HCT116 (cell line): ENCODE measurements at regions not wholly inside any gene's neighbourhood (a gene's known extent, or its start where the extent isn't known, plus 50 kb on each side); places are given as distances from the start of the nearest gene placed in this dataset.

Experiments
- ATAC-seq: fragments of 200-7000 bp; cut with Tn5 transposase; 2 replicates; pipeline ENCODE4 v1.9.1; 2020; ENCODE audit warnings: mild to moderate bottlenecking, moderate library complexity
- BruUV-seq: library from RNA; stranded (reverse); fragments of 400-500 nt; replicated peaks from 2 replicates; lab custom pipeline; 2021; lab: Mats Ljungman, UMichigan
- CTCF ChIA-PET: fragments of 300-600 bp; sonication (Branson Sonifier 250); formaldehyde crosslinking; loops from one replicate; lab custom pipeline; 2021; ENCODE audit warnings: antibody characterized with exemption; lab: Charles Lee
- POLR2A ChIA-PET: fragments of 300-600, 350-600 bp; sonication (Branson Sonifier 250); formaldehyde crosslinking; loops from one replicate; lab custom pipeline; 2021; ENCODE audit warnings: antibody characterized with exemption; lab: Charles Lee
- RAD21 ChIA-PET, 2 experiments: fragments of 300-600 bp; sonication (Branson Sonifier 250); formaldehyde crosslinking; loops; one replicate each; lab custom pipeline; 2023; ENCODE audit warnings: low total read pairs in 2 of 2; ENCODE audit not compliant: uncharacterized antibody in 2 of 2, unreplicated experiment in 2 of 2, low non-redundant PET in 1 of 2; lab: Charles Lee
- DNase-seq: peaks from one replicate; pipeline ENCODE4 v3.0.0-alpha.2; 2010; ENCODE audit warnings: low read depth, low spot score
- H2AFZ ChIP-seq: fragments of 200-600 bp; shearing (Covaris generic), sonication (generic); 2 replicates; pipeline ENCODE4 v1.6.1; 2017; ENCODE audit warnings: low read depth, mixed run types, mixed read lengths, antibody characterized with exemption, low read length; ENCODE audit not compliant: poor library complexity, severe bottlenecking
- H3K27ac ChIP-seq: 2 replicates; pipeline ENCODE4 v1.5.1; 2012; ENCODE audit warnings: low read depth, low read length
- H3K27me3 ChIP-seq: fragments of 200-600 bp; sonication (generic); 2 replicates; pipeline ENCODE4 v1.6.1; 2016; ENCODE audit warnings: mixed run types, low read length, mixed read lengths; ENCODE audit not compliant: insufficient read depth
- H3K36me3 ChIP-seq, 2 experiments: fragments of 200-500 bp in 1 of 2; fragments of 200-600 bp in 1 of 2; sonication (Bioruptor generic) in 1 of 2; sonication (generic) in 1 of 2; 2 replicates each; pipeline versions ENCODE4 v1.5.1 to v1.6.1; 2014 to 2016; ENCODE audit warnings: low read length in 2 of 2, inconsistent platforms in 1 of 2, mixed read lengths in 1 of 2, mixed run types in 1 of 2; ENCODE audit not compliant: insufficient read depth in 2 of 2, control insufficient read depth in 1 of 2
- H3K4me1 ChIP-seq, 2 experiments: fragments of 200-600 bp in 1 of 2; sonication (generic) in 1 of 2; 2 replicates each; pipeline versions ENCODE4 v1.5.1 to v1.6.1; 2012 to 2017; ENCODE audit warnings: low read length in 2 of 2, inconsistent platforms in 1 of 2, mild to moderate bottlenecking in 1 of 2, mixed read lengths in 1 of 2, mixed run types in 1 of 2, moderate library complexity in 1 of 2; ENCODE audit not compliant: insufficient read depth in 2 of 2, control insufficient read depth in 1 of 2
- H3K4me2 ChIP-seq: fragments of 200-600 bp; sonication (generic); 2 replicates; pipeline ENCODE4 v1.6.1; 2017; ENCODE audit warnings: mixed run types, low read length, mixed read lengths
- H3K4me3 ChIP-seq, 2 experiments: fragments of 200-600 bp in 1 of 2; sonication (generic) in 1 of 2; replicated peaks in 1 of 2; 2 replicates each; pipeline ENCODE4 v1.5.1; 2011 to 2016; ENCODE audit warnings: low read length in 2 of 2, control low read depth in 1 of 2, low read depth in 1 of 2, mild to moderate bottlenecking in 1 of 2, mixed read lengths in 1 of 2, mixed run types in 1 of 2
- H3K79me2 ChIP-seq: fragments of 200-600 bp; sonication (generic); 2 replicates; pipeline ENCODE4 v1.6.1; 2017; ENCODE audit warnings: mild to moderate bottlenecking, mixed run types, low read length, moderate library complexity, mixed read lengths; ENCODE audit not compliant: insufficient read depth
- H3K9ac ChIP-seq: fragments of 200-600 bp; sonication (generic); 2 replicates; pipeline ENCODE4 v1.6.1; 2016; ENCODE audit warnings: low read length, mixed read lengths
- H3K9me2 ChIP-seq: fragments of 200-600 bp; sonication (generic), shearing (Covaris generic); 2 replicates; pipeline ENCODE4 v1.6.1; 2017; ENCODE audit warnings: mixed run types, mild to moderate bottlenecking, moderate library complexity; ENCODE audit not compliant: insufficient read depth
- H3K9me3 ChIP-seq, 2 experiments: fragments of 200-500 bp in 1 of 2; fragments of 200-600 bp in 1 of 2; sonication (Bioruptor generic) in 1 of 2; sonication (generic) in 1 of 2; 2 replicates each; pipeline ENCODE4 v1.6.1; 2014 to 2017; ENCODE audit warnings: low read length in 2 of 2, mixed read lengths in 2 of 2, inconsistent platforms in 1 of 2, low read depth in 1 of 2, mild to moderate bottlenecking in 1 of 2, mixed run types in 1 of 2, moderate library complexity in 1 of 2; ENCODE audit not compliant: control insufficient read depth in 1 of 2, insufficient read depth in 1 of 2
- H4K20me1 ChIP-seq: fragments of 200-600 bp; sonication (generic), shearing (Covaris generic); 2 replicates; pipeline ENCODE4 v1.6.1; 2017; ENCODE audit warnings: mixed run types, mild to moderate bottlenecking, moderate library complexity; ENCODE audit not compliant: insufficient read depth
- CBX3 ChIP-seq: IDR thresholded peaks from 2 replicates; pipeline ENCODE4 v1.6.1; 2012; ENCODE audit warnings: low read depth
- CEBPB ChIP-seq: IDR thresholded peaks from 2 replicates; pipeline ENCODE4 v1.6.1; 2012; ENCODE audit warnings: low read depth
- ELF1 ChIP-seq: IDR thresholded peaks from 2 replicates; pipeline ENCODE4 v1.6.1; 2012; ENCODE audit warnings: low read depth, borderline replicate concordance
- EZH2phosphoT487 ChIP-seq: fragments of 200-600 bp; IDR thresholded peaks from 2 replicates; pipeline ENCODE4 v1.6.1; 2018; ENCODE audit warnings: antibody characterized with exemption, borderline replicate concordance
- FOSL1 ChIP-seq: IDR thresholded peaks from 2 replicates; pipeline ENCODE4 v1.6.1; 2012; ENCODE audit warnings: low read depth
- JUND ChIP-seq: IDR thresholded peaks from 2 replicates; pipeline ENCODE4 v1.6.1; 2012
- POLR2A ChIP-seq: IDR thresholded peaks from 2 replicates; pipeline ENCODE4 v1.7.0; 2011; ENCODE audit warnings: borderline replicate concordance; ENCODE audit not compliant: insufficient read depth, insufficient read length; ENCODE audit errors: extremely low read depth
- SIN3A ChIP-seq: IDR thresholded peaks from 2 replicates; pipeline ENCODE4 v1.6.1; 2012; ENCODE audit warnings: low read depth
- TCF7L2 ChIP-seq: IDR thresholded peaks from 2 replicates; pipeline ENCODE4 v1.7.0; 2011; ENCODE audit warnings: borderline replicate concordance, inconsistent platforms; ENCODE audit not compliant: insufficient read depth, insufficient read length; ENCODE audit errors: extremely low read depth
- ZNF274 ChIP-seq: fragments of 200-500 bp; sonication (Bioruptor generic); IDR thresholded peaks from 2 replicates; pipeline ENCODE4 v1.6.1; 2014; ENCODE audit warnings: mild to moderate bottlenecking, low read depth, low read length, inconsistent platforms
- intact Hi-C: fragments of 100-400 bp; cut with micrococcal nuclease; formaldehyde crosslinking; loops from 2 replicates; pipeline ENCODE4 v1.10.0; 2022

DNA sequence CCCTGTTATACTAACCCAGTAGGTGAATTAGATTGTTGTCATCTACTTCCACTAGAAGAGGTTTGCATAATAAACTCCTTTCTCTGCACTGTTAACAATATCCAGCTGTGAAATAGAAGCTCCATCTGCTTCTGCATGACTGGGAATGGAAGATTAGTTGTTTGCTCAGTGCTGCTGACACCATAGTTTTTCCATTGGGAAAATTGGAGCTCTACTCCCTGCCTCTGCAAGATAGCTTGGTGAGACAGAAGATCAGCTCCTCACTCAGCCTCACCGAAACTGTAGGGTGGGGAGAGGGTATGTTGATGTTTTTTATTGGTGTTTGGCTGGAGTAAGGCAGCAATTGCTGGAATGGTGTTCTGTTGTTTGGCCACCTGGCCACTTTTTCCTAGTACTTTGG, 331.6 kb upstream of the ADAMTS5 start:
- no peaks in the 10 kb centered on the region for H3K4me1 ChIP-seq
- BruUV-seq: no TSS peak
- intact Hi-C loops: no loop called here
- H2AFZ ChIP-seq: no peak overlapping the region
- RAD21 ChIA-PET: no interaction called here
- H3K36me3 ChIP-seq: no peaks in the 10 kb centered on the region
- H3K4me3 ChIP-seq: no peak overlapping the region
- POLR2A ChIA-PET: no interaction called here
- H3K9me2 ChIP-seq: no peaks in the 10 kb centered on the region
- H3K27me3 ChIP-seq: no peaks in the 10 kb centered on the region
- TF ChIP-seq CBX3 (no peak), FOSL1 (no peak), POLR2A (no peak), CEBPB (no peak), ZNF274 (no peak), SIN3A (no peak), JUND (no peak)
- H3K9ac ChIP-seq: no peak overlapping the region
- H3K4me2 ChIP-seq: no peak overlapping the region
- H3K9me3 ChIP-seq: peaks cover 26 to 52% of the 10 kb centered on the region in 2 experiments; a peak in 2 of 4 replicates
- no peaks in the 10 kb centered on the region for H4K20me1 ChIP-seq
- CTCF ChIA-PET: no interaction called here
- no peaks in the 10 kb centered on the region for H3K79me2 ChIP-seq
- DNase-seq (no peak), ATAC-seq (no peak)
- H3K27ac ChIP-seq: no peak overlapping the region

- intact Hi-C loops: no loop called here
- Histone ChIP-seq H3K4me1 (no peaks in the 10 kb centered on the region), H3K4me2 (no peak overlapping the region), H3K79me2 (no peaks in the 10 kb centered on the region), H3K4me3 (no peak overlapping the region), H4K20me1 (no peaks in the 10 kb centered on the region), H3K27ac (no peak overlapping the region), H3K9me2 (no peaks in the 10 kb centered on the region), H3K9me3 (peaks cover 26 to 28% of the 10 kb centered on the region in 2 experiments; a peak in 2 of 4 replicates), H2AFZ (no peak overlapping the region), H3K36me3 (no peaks in the 10 kb centered on the region), H3K27me3 (no peaks in the 10 kb centered on the region), H3K9ac (no peak overlapping the region)
- RAD21 ChIA-PET: no interaction called here
- POLR2A ChIA-PET: no interaction called here
- CTCF ChIA-PET: no interaction called here
- ATAC-seq: no peak
- no peak for DNase-seq
- no TSS peak for BruUV-seq
- TF ChIP-seq ZNF274 (no peak), CBX3 (no peak), SIN3A (no peak), ELF1 (no peak), JUND (no peak), TCF7L2 (no peak), EZH2phosphoT487 (no peak)
These were observed 326.4 kb upstream of the ADAMTS5 start for GRCh38 chr21:27293239-27293638.
